ACC112 (cell line): ENCODE measurements at regions not wholly inside any gene's neighbourhood (a gene's known extent, or its start where the extent isn't known, plus 50 kb on each side); places are given as distances from the start of the nearest gene placed in this dataset.
"Not testable (repeated sequence)": the region's sequence is repeated elsewhere in the genome, so short reads cannot be mapped to it uniquely, and the experiment has no call there.

Source experiments
- H2AFZ ChIP-seq: fragments of 200-600 bp; sonication (generic); one replicate; pipeline ENCODE4 v1.6.0; 2017; ENCODE audit warnings: antibody characterized with exemption, low read length; ENCODE audit not compliant: unreplicated experiment
- H3K27ac ChIP-seq: fragments of 200-600 bp; sonication (generic); 2 replicates; pipeline ENCODE4 v1.5.1; 2014; ENCODE audit warnings: low read depth, mild to moderate bottlenecking, antibody characterized with exemption, low read length, moderate library complexity
- H3K27me3 ChIP-seq: fragments of 200-600 bp; sonication (generic); 2 replicates; pipeline ENCODE4 v1.6.1; 2014; ENCODE audit warnings: mild to moderate bottlenecking, antibody characterized with exemption, low read length, moderate library complexity, mixed read lengths; ENCODE audit not compliant: insufficient read depth
- H3K36me3 ChIP-seq: fragments of 200-600 bp; sonication (generic); 2 replicates; pipeline ENCODE4 v1.6.1; 2016; ENCODE audit warnings: mild to moderate bottlenecking, antibody characterized with exemption, low read length, moderate library complexity, mixed read lengths; ENCODE audit not compliant: insufficient read depth
- H3K4me1 ChIP-seq: fragments of 200-600 bp; sonication (generic); one replicate; pipeline ENCODE4 v1.6.1; 2016; ENCODE audit warnings: low read length, mixed read lengths; ENCODE audit not compliant: insufficient read depth, unreplicated experiment, control insufficient read depth
- H3K4me3 ChIP-seq: fragments of 200-600 bp; sonication (generic); 2 replicates; pipeline ENCODE4 v1.5.1; 2014; ENCODE audit warnings: mild to moderate bottlenecking, low read depth, low read length
- H3K79me2 ChIP-seq: fragments of 200-600 bp; sonication (generic); one replicate; pipeline ENCODE4 v1.6.0; 2016; ENCODE audit warnings: low read length; ENCODE audit not compliant: control insufficient read depth, unreplicated experiment, insufficient read depth

DNA sequence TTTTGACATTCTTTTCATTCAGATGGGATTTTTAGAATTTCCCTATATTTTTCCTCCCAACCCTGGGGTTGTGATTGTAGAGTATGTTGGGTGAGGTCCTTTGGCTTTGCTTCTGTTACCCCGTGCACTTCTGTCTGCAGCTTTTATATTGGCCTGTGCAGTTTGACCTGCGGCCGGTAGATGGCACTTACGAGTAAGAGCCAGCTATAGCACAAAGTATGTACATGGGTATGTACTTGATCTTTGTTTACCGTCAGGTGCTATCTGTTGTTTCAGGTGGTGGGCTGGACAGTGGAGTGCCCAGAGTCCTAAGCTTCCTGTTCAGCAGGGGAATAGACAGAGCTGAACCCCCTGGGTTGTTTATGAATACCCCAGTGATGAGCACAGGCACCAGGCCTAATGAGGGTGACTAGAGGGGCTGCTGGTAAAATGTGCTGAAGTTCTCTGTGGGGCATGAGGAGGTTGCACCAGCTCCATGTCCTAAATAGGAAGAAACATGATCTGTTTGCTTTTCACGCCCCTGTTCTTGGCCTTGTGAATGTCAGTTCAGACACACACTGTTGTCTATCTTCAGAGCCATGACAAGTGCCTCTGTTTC, 58.9 kb upstream of the THUMPD2 start:
- H2AFZ ChIP-seq, result no peak overlapping the region
- H3K79me2 ChIP-seq, result no peaks in the 10 kb centered on the region

DNA sequence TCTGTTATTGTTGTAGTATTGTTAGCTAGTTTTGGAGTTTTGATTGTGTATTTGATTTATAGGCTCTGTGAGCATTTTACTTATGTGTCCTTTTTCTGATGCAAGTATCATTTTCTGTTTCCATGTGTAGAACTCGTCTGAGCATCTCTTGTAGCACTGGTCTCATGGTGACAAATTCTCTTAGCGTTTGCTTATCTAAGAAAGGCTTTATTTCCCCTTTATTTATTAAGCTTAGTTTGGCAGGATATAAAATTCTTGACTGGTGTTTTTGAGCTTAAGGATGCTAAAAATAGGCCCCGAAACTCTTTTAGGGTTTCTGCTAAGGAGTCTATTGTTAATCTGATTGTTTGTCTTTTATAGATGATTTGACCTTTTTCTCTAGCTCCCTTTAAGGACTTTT, 57.6 kb upstream of the THUMPD2 start:
- H2AFZ ChIP-seq, result no peak overlapping the region
- H3K27ac ChIP-seq, result no peak overlapping the region
- no peaks in the 10 kb centered on the region for H3K36me3 ChIP-seq
- no peak overlapping the region for H3K4me3 ChIP-seq
- H3K4me1 ChIP-seq, result no peaks in the 10 kb centered on the region
- no peaks in the 10 kb centered on the region for H3K79me2 ChIP-seq
- H3K27me3 ChIP-seq, result peaks cover 11% of the 10 kb centered on the region

More for the DNA sequence above, 58.9 kb upstream of the THUMPD2 start:
- no peak overlapping the region for H3K27ac ChIP-seq
- no peaks in the 10 kb centered on the region for H3K36me3 ChIP-seq
- H3K27me3 ChIP-seq, result 0 out of 2 replicates have a peak, but pooled peaks cover under 1% of the 10 kb centered on the region
- H3K4me3 ChIP-seq, result no peak overlapping the region
- no peaks in the 10 kb centered on the region for H3K4me1 ChIP-seq

DNA sequence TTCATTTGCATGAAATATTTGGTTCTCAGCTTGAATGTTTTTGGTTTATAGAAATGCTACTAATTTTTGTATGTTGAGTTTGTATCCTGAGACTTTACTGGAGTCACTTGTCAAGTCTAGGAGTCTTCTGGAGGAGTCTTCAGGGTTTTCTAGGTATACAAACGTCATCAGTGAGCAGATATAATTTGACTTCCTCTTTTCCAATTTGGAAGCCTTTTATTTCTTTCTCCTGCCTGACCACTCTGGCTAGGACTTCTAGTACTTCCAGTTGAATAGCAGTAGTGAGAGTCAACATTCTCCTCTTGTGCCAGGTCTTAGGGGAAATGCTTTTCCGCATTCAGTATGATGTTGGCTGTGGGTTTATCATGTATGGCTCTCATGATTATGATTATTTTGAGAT, 55.4 kb upstream of the THUMPD2 start:
- Histone ChIP-seq H3K36me3 (no peaks in the 10 kb centered on the region), H3K27me3 (peaks cover 17% of the 10 kb centered on the region), H2AFZ (no peak overlapping the region), H3K4me1 (no peaks in the 10 kb centered on the region), H3K79me2 (no peaks in the 10 kb centered on the region), H3K27ac (no peak overlapping the region), H3K4me3 (no peak overlapping the region)

- peaks cover 17% of the 10 kb centered on the region for H3K27me3 ChIP-seq
- H3K79me2 ChIP-seq, H3K36me3 ChIP-seq, H3K4me1 ChIP-seq, H3K4me3 ChIP-seq, H2AFZ ChIP-seq, H3K27ac ChIP-seq: not testable (repeated sequence)
These were observed 51.6 kb upstream of the THUMPD2 start for GRCh38 chr2:39830610-39831009.
